HCT116 (cell line): ENCODE measurements at regions not wholly inside any gene's neighbourhood (a gene's known extent, or its start where the extent isn't known, plus 50 kb on each side); places are given as distances from the start of the nearest gene placed in this dataset.

Source experiments
- CTCF ChIP-seq, 3 experiments: fragments of 200-600 bp in 1 of 3; sonication (generic) in 1 of 3; IDR thresholded peaks in 2 of 3; conservative IDR thresholded peaks in 1 of 3; 2 replicates each; pipeline ENCODE4 v1.5.1; 2012 to 2017; ENCODE audit warnings: low read depth in 2 of 3, low read length in 2 of 3, antibody characterized with exemption in 1 of 3, borderline replicate concordance in 1 of 3, control low read depth in 1 of 3, mild to moderate bottlenecking in 1 of 3, mixed read lengths in 1 of 3, mixed run types in 1 of 3, moderate library complexity in 1 of 3; ENCODE audit not compliant: insufficient read depth in 1 of 3
- EZH2 ChIP-seq: fragments of 200-600 bp; sonication (generic); IDR thresholded peaks from 2 replicates; pipeline ENCODE4 v1.6.1; 2017; ENCODE audit warnings: antibody characterized with exemption, mixed run types
- EZH2phosphoT487 ChIP-seq: fragments of 200-600 bp; IDR thresholded peaks from 2 replicates; pipeline ENCODE4 v1.6.1; 2018; ENCODE audit warnings: antibody characterized with exemption, borderline replicate concordance
- FOSL1 ChIP-seq: IDR thresholded peaks from 2 replicates; pipeline ENCODE4 v1.6.1; 2012; ENCODE audit warnings: low read depth
- JUND ChIP-seq: IDR thresholded peaks from 2 replicates; pipeline ENCODE4 v1.6.1; 2012
- POLR2A ChIP-seq: IDR thresholded peaks from 2 replicates; pipeline ENCODE4 v1.7.0; 2011; ENCODE audit warnings: borderline replicate concordance; ENCODE audit not compliant: insufficient read depth, insufficient read length; ENCODE audit errors: extremely low read depth
- POLR2AphosphoS5 ChIP-seq: IDR thresholded peaks from 2 replicates; pipeline ENCODE4 v1.6.1; 2011; ENCODE audit warnings: mild to moderate bottlenecking, low read depth, low read length, moderate library complexity
- RAD21 ChIP-seq: IDR thresholded peaks from 2 replicates; pipeline ENCODE4 v1.6.1; 2012; ENCODE audit warnings: low read depth, mild to moderate bottlenecking
- REST ChIP-seq: IDR thresholded peaks from 2 replicates; pipeline ENCODE4 v1.6.1; 2012; ENCODE audit warnings: low read depth
- YY1 ChIP-seq: IDR thresholded peaks from 2 replicates; pipeline ENCODE4 v1.6.1; 2011; ENCODE audit warnings: low read length, low read depth, moderate library complexity, mild to moderate bottlenecking; ENCODE audit not compliant: insufficient replicate concordance; ENCODE audit errors: extremely low read depth

- TF ChIP-seq RAD21, result no peak
- TF ChIP-seq JUND, result no peak
- no peak for TF ChIP-seq POLR2A
- no peak for TF ChIP-seq CTCF (IDR thresholded peaks at IDR 0.05 in 2 of 3, conservative IDR thresholded peaks at IDR 0.05 in 1 of 3; ENCODE audit: borderline replicate concordance in 1 of 3, insufficient read depth in 1 of 3, low read depth in 2 of 3, low read length in 2 of 3)
- TF ChIP-seq POLR2AphosphoS5, result no peak
- no peak for TF ChIP-seq EZH2phosphoT487
- no peak for TF ChIP-seq REST
- TF ChIP-seq YY1, result no peak
- TF ChIP-seq EZH2, result no peak
- TF ChIP-seq FOSL1, result no peak
These were observed 1146.8 kb downstream of the FSCB start for GRCh38 chr14:43360239-43360638.
